ENCODE measurements at regions not wholly inside any gene's neighbourhood (a gene's known extent, or its start where the extent isn't known, plus 50 kb on each side); places are given as distances from the start of the nearest gene placed in this dataset.

DNA sequence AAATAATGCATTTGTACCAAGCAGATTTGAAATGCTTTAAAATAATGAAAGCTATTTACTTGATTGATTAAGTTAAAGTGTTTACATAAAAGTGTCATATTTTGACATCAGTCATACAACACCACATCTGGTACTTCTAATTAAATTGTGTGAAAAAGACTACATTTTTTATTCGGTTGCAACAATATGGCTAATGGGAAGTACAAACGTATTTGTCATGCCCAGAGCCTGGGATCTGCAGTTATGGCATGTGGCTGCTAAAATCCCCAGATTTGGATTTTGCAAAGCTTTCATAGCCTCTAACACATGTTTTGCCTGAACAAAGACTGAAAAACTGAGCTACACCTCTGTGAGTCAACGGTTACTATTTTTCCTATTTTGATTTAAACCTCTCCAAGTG lies 66.6 kb downstream of the LLPH start:
- TF ChIP-seq, protein P1, sequence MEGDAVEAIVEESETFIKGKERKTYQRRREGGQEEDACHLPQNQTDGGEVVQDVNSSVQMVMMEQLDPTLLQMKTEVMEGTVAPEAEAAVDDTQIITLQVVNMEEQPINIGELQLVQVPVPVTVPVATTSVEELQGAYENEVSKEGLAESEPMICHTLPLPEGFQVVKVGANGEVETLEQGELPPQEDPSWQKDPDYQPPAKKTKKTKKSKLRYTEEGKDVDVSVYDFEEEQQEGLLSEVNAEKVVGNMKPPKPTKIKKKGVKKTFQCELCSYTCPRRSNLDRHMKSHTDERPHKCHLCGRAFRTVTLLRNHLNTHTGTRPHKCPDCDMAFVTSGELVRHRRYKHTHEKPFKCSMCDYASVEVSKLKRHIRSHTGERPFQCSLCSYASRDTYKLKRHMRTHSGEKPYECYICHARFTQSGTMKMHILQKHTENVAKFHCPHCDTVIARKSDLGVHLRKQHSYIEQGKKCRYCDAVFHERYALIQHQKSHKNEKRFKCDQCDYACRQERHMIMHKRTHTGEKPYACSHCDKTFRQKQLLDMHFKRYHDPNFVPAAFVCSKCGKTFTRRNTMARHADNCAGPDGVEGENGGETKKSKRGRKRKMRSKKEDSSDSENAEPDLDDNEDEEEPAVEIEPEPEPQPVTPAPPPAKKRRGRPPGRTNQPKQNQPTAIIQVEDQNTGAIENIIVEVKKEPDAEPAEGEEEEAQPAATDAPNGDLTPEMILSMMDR (conservative IDR thresholded peaks at IDR 0.05; ENCODE audit: low read length): no peak
- no peak for TF ChIP-seq EZH2phosphoT487 (IDR thresholded peaks at IDR 0.05; ENCODE audit: borderline replicate concordance, low read depth, low read length)
